ENCODE measurements at regions not wholly inside any gene's neighbourhood (a gene's known extent, or its start where the extent isn't known, plus 50 kb on each side); places are given as distances from the start of the nearest gene placed in this dataset.
"Not testable (repeated sequence)": the region's sequence is repeated elsewhere in the genome, so short reads cannot be mapped to it uniquely, and the experiment has no call there.

DNA sequence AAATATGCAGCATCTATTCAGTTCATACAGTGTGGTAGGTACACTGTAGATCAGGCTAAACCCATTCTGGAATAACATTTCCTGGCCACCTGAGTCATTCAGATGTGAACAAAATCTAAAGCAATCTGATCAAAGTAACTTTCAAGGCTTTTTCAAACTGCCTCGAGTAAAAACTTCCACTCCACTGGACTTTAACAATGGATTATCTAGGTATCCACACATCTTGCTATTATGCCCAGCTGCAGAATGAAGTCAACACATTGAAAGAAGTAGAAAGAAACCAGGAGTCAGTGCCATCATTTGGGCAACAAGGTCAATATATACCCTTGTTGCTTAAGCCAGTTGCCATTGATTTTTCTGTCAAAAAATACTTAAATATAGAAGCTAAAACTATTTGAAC lies 1352.6 kb upstream of the NUDT12 start:
- Histone ChIP-seq H3K9me3 (ENCODE audit: low read depth, low read length) (no peaks in the 10 kb centered on the region), H3K9ac (ENCODE audit: insufficient read length) (no peak overlapping the region), H3K27ac (no peak overlapping the region), H3K4me3 (no peak overlapping the region), H3K36me3 (ENCODE audit: insufficient read depth, low read length) (no peaks in the 10 kb centered on the region)
- TF ChIP-seq FOXP2 (optimal IDR thresholded peaks at IDR 0.05; ENCODE audit: control extremely low read depth, extremely low read length, insufficient read depth): no peak
- DNase-seq (ENCODE audit: low read depth, low spot score): no peak

DNA sequence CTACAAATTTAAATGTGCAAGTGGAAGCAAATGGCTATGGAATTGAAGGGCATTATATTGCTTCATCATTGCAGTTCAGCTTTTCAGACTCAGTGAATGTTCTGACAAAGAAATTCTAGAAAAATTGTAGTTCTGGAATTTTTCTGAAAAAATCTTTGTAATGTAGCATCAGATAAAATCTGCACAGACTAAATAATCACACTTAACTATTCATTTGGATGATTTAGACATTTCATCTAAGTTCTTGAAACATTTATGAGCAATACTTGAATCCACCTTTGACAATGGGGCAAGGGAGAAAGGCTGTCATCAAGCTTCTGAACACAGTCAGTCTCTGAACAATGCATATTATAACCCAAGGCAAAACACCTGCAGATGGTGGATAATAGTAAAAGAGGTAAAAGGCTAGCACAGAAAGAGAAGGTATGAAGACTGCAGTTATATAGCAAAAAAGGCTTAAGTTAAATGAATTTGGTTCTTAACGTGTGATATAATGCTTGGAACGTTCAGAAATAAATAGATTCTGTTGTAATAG lies 1352.0 kb upstream of the NUDT12 start:
- TF ChIP-seq POLR2AphosphoS5 (IDR thresholded peaks at IDR 0.05; ENCODE audit: borderline replicate concordance, low read depth, low read length): no peak
- TF ChIP-seq FOXP2 (optimal IDR thresholded peaks at IDR 0.05; ENCODE audit: control extremely low read depth, extremely low read length, insufficient read depth): no peak
- no peak for TF ChIP-seq EZH2 (IDR thresholded peaks at IDR 0.05)
- H3K9ac ChIP-seq (ENCODE audit: insufficient read length): no peak overlapping the region
- no peak overlapping the region for H3K4me3 ChIP-seq
- DNase-seq (ENCODE audit: low read depth, low spot score): no peak
- H3K9me3 ChIP-seq (ENCODE audit: low read depth, low read length): no peaks in the 10 kb centered on the region
- no peak overlapping the region for H3K27ac ChIP-seq
- no peaks in the 10 kb centered on the region for H3K36me3 ChIP-seq (ENCODE audit: insufficient read depth, low read length)

DNA sequence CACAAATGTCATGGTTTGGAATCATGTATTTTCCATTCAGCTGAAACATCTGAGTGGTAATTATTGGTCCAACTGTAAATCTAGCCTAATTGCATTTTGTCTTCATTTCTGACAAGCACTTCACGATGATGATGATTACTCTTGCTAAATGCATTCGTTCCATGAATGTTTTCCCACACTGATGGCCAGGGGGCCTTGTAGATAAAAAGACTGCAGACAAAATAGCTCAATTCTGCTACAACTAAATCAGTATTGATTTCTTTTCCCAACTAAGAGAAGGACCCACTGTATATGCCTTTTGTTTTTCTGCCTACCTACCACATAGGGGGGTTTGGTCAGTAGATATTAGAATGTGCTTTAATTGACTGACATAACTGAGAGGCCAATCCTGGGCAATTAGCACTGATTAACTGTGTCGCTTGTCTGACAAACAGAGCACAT lies 1351.3 kb upstream of the NUDT12 start:
- TF ChIP-seq EZH2 (IDR thresholded peaks at IDR 0.05): no peak
- TF ChIP-seq FOXP2 (optimal IDR thresholded peaks at IDR 0.05; ENCODE audit: control extremely low read depth, extremely low read length, insufficient read depth): no peak
- Histone ChIP-seq H3K27ac (no peak overlapping the region), H3K9ac (ENCODE audit: insufficient read length) (no peak overlapping the region), H3K9me3 (ENCODE audit: low read depth, low read length) (no peaks in the 10 kb centered on the region), H3K4me3 (no peak overlapping the region), H3K36me3 (ENCODE audit: insufficient read depth, low read length) (no peaks in the 10 kb centered on the region)
- no peak for DNase-seq (ENCODE audit: low read depth, low spot score)

DNA sequence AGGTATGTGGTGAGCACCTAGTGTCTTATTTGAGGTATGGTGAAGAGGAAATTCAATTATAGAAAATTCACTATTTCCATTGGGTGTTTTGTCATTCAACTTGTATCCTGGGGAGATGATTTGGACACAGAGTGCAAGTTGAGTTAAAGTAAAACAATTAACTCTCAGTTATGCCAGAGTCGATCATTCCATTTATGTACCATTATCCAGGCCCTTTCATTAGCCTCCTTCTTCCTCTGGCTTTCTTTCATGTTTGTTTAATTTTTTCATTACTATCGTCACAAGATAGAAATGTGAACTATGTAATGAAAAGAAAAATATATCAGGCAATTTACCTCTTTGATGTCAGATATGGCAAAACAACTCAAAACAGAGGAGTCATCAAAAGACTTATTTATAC lies 1347.2 kb upstream of the NUDT12 start:
- Histone ChIP-seq H3K36me3 (ENCODE audit: insufficient read depth, low read length) (no peaks in the 10 kb centered on the region), H3K4me3 (no peak overlapping the region), H3K9me3 (ENCODE audit: low read depth, low read length) (no peaks in the 10 kb centered on the region), H3K27ac (no peak overlapping the region), H3K9ac (ENCODE audit: insufficient read length) (no peak overlapping the region)
- TF ChIP-seq POLR2AphosphoS5 (IDR thresholded peaks at IDR 0.05; ENCODE audit: borderline replicate concordance, low read depth, low read length): no peak
- TF ChIP-seq EZH2 (IDR thresholded peaks at IDR 0.05): no peak
- TF ChIP-seq FOXP2 (optimal IDR thresholded peaks at IDR 0.05; ENCODE audit: control extremely low read depth, extremely low read length, insufficient read depth): no peak
- DNase-seq (ENCODE audit: low read depth, low spot score): no peak

DNA sequence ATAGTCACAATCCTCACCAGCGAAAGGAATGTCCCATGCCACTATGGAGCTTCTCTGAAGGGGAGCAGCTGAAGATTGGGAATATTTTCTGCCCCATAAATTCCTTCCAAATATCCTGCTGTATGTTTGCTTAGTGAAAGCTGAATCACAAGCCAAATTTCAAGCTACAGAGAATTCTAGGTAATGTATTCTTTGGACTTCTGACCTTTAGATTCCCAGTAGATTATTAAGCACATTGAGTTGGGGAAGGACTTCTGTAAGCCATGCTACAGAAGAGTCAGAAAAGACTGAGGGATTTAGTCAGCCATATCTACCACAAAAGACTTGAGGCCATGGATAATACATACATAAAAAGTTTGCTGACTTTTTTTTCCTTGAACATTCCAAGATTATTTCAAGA lies 1342.0 kb upstream of the NUDT12 start:
- no peak for DNase-seq (ENCODE audit: low read depth, low spot score)
- H3K9ac ChIP-seq (ENCODE audit: insufficient read length): no peak overlapping the region
- no peak overlapping the region for H3K27ac ChIP-seq
- no peak for TF ChIP-seq POLR2AphosphoS5 (IDR thresholded peaks at IDR 0.05; ENCODE audit: borderline replicate concordance, low read depth, low read length)
- TF ChIP-seq FOXP2 (optimal IDR thresholded peaks at IDR 0.05; ENCODE audit: control extremely low read depth, extremely low read length, insufficient read depth): no peak
- TF ChIP-seq EZH2 (IDR thresholded peaks at IDR 0.05): no peak
- H3K4me3 ChIP-seq: no peak overlapping the region
- H3K36me3 ChIP-seq (ENCODE audit: insufficient read depth, low read length): no peaks in the 10 kb centered on the region
- no peaks in the 10 kb centered on the region for H3K9me3 ChIP-seq (ENCODE audit: low read depth, low read length)

DNA sequence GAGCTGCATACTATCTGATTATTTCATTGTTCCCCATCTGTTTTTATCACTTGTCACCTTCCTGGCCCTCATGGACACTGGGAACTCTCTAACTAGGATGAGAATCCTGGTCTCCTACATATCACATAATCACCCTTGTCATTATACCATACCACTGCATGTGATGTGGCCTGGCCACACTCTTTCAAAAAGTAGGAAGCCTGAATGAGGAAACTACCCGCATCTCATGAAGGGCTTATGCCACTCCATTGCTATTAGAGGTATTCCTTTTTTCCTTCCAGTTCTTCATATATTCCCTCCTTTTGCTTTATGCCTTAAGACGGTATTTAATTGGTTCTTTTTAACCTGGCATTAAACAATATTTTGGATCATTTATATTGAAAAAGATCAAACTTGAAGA lies 1341.4 kb upstream of the NUDT12 start:
- no peak for DNase-seq (ENCODE audit: low read depth, low spot score)
- H3K36me3 ChIP-seq (ENCODE audit: insufficient read depth, low read length): no peaks in the 10 kb centered on the region
- TF ChIP-seq FOXP2 (optimal IDR thresholded peaks at IDR 0.05; ENCODE audit: control extremely low read depth, extremely low read length, insufficient read depth) (no peak), POLR2AphosphoS5 (IDR thresholded peaks at IDR 0.05; ENCODE audit: borderline replicate concordance, low read depth, low read length) (no peak), EZH2 (IDR thresholded peaks at IDR 0.05) (no peak)
- H3K9me3 ChIP-seq (ENCODE audit: low read depth, low read length): no peaks in the 10 kb centered on the region
- no peak overlapping the region for H3K9ac ChIP-seq (ENCODE audit: insufficient read length)
- no peak overlapping the region for H3K4me3 ChIP-seq
- no peak overlapping the region for H3K27ac ChIP-seq

DNA sequence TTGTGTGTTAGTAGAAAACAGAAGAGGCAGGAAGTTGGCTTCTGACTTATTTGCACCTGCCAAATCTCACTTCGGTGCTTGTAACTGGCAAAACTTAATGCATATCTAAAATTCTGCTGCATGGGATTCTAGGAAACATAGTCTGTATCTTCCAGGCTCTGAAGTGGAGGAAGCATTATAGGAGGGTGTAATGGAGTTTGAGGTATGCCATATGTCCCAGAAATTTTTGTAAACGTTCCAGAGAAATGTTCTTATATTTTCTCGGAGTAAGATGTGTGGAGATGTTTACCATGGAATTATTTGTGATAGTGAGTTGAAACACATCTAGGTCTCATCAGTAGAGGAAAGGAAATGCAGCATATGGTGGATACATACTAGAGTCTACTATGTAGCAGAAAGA lies 1329.0 kb upstream of the NUDT12 start:
- no peak overlapping the region for H3K9ac ChIP-seq (ENCODE audit: insufficient read length)
- TF ChIP-seq FOXP2 (optimal IDR thresholded peaks at IDR 0.05; ENCODE audit: control extremely low read depth, extremely low read length, insufficient read depth) (no peak), EZH2 (IDR thresholded peaks at IDR 0.05) (no peak), POLR2AphosphoS5 (IDR thresholded peaks at IDR 0.05; ENCODE audit: borderline replicate concordance, low read depth, low read length) (no peak)
- no peak overlapping the region for H3K27ac ChIP-seq
- H3K9me3 ChIP-seq (ENCODE audit: low read depth, low read length): no peaks in the 10 kb centered on the region
- H3K36me3 ChIP-seq (ENCODE audit: insufficient read depth, low read length): no peaks in the 10 kb centered on the region
- H3K4me3 ChIP-seq: no peak overlapping the region
- no peak for DNase-seq (ENCODE audit: low read depth, low spot score)

DNA sequence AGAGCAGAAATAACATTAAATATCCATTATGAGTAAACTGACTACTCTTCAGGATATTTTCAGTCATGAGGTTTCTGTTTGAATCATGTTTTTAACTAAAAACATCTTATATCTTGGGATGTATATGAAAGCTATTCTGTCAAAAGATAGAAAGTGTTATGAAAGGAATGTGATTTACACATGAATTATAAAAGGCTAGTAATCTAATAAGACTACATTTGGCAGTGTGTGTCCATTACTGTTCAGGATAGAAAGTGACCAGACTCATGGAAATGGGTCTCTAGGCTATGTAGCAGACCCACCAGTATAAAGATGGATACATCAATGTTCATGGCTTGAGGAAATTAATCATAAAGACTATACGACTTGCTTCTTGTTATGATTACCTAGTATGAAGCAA lies 1328.2 kb upstream of the NUDT12 start:
- Histone ChIP-seq H3K9ac (ENCODE audit: insufficient read length) (no peak overlapping the region), H3K36me3 (ENCODE audit: insufficient read depth, low read length) (no peaks in the 10 kb centered on the region), H3K27ac (no peak overlapping the region), H3K9me3 (ENCODE audit: low read depth, low read length) (no peaks in the 10 kb centered on the region), H3K4me3 (no peak overlapping the region)
- no peak for DNase-seq (ENCODE audit: low read depth, low spot score)
- TF ChIP-seq FOXP2 (optimal IDR thresholded peaks at IDR 0.05; ENCODE audit: control extremely low read depth, extremely low read length, insufficient read depth) (no peak), EZH2 (IDR thresholded peaks at IDR 0.05) (no peak), POLR2AphosphoS5 (IDR thresholded peaks at IDR 0.05; ENCODE audit: borderline replicate concordance, low read depth, low read length) (no peak)

DNA sequence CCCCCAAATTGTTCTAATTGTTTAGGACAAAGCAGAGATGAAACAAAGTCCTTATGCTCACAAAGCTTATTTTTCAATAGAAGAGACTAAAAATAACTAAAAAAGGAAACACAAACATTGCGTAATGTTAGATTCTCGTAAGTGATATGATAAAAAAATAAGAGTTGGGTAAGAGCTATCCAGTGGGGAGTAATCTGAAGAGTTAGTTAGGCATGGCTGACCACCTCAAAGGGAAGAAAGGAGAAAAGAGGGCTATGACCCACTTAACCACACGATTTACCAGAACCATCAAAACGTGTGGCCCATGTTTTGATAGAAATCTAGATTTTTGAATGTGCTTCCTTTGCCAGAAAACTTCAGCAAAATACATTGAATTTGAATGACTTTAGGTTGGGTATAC lies 1296.8 kb upstream of the NUDT12 start:
- Histone ChIP-seq H3K27ac (no peak overlapping the region), H3K9me3 (ENCODE audit: low read depth, low read length) (no peaks in the 10 kb centered on the region), H3K9ac (ENCODE audit: insufficient read length) (no peak overlapping the region), H3K36me3 (ENCODE audit: insufficient read depth, low read length) (no peaks in the 10 kb centered on the region), H3K4me3 (no peak overlapping the region)
- no peak for TF ChIP-seq FOXP2 (optimal IDR thresholded peaks at IDR 0.05; ENCODE audit: control extremely low read depth, extremely low read length, insufficient read depth)
- no peak for TF ChIP-seq POLR2AphosphoS5 (IDR thresholded peaks at IDR 0.05; ENCODE audit: borderline replicate concordance, low read depth, low read length)
- no peak for TF ChIP-seq EZH2 (IDR thresholded peaks at IDR 0.05)
- DNase-seq (ENCODE audit: low read depth, low spot score): no peak

DNA sequence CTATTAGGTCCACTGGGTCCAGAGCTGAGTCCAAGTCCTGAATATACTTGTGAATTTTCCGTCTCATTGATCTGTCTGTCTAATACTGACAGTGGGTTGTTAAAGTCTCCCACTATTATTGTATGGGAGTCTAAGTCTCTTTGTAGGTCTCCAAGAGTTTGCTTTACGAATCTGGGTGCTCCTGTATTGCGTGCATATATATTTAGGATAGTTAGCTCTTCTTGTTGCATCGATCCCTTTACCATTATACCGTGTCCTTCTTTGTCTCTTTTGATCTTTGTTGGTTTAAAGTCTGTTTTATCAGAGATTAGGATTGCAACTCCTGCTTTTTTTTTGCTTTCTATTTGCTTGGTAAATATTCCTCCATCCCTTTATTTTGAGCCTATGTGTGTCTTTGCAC lies 1289.5 kb upstream of the NUDT12 start:
- H3K9ac ChIP-seq (ENCODE audit: insufficient read length); DNase-seq (ENCODE audit: low read depth, low spot score); H3K36me3 ChIP-seq (ENCODE audit: insufficient read depth, low read length); H3K9me3 ChIP-seq (ENCODE audit: low read depth, low read length); H3K27ac ChIP-seq; H3K4me3 ChIP-seq: not testable (repeated sequence)

All from SK-N-MC (cell line).